ENCODE measurements at regions not wholly inside any gene's neighbourhood (a gene's known extent, or its start where the extent isn't known, plus 50 kb on each side); places are given as distances from the start of the nearest gene placed in this dataset.

- Histone ChIP-seq H3K4me1 (peaks cover 0 to 50% (median 43%) of the 10 kb centered on the region in 4 donors), H3K36me3 (no peaks in the 10 kb centered on the region), H3K9me3 (no peaks in the 10 kb centered on the region), H3K27me3 (no peaks in the 10 kb centered on the region), H3K27ac (replicated peaks in 1 of 4) (peak overlapping the region in 3 of 4 donors; percentile 2 to 28 (median 17)), H3K4me3 (no peak overlapping the region)
- DNase-seq (ENCODE audit: extremely low spot score) = no peak
- intact Hi-C loops (cut with DNase I) = no loop called here
- no peak for TF ChIP-seq CTCF (IDR thresholded peaks at IDR 0.05)
- TF ChIP-seq POLR2A (IDR thresholded peaks at IDR 0.05; ENCODE audit: low read depth) = no peak
- TF ChIP-seq EP300 (IDR thresholded peaks at IDR 0.05) = no peak
- no peak for TF ChIP-seq POLR2AphosphoS5 (IDR thresholded peaks at IDR 0.05)
Measured at GRCh38 chr5:97495301-97495700, 312.3 kb upstream of the RIOK2 start.

- Histone ChIP-seq H3K4me3 (no peak overlapping the region), H3K27ac (replicated peaks in 1 of 4) (no peak overlapping the region), H3K27me3 (no peaks in the 10 kb centered on the region), H3K4me1 (peaks cover 0 to 52% (median 49%) of the 10 kb centered on the region in 4 donors), H3K36me3 (no peaks in the 10 kb centered on the region), H3K9me3 (no peaks in the 10 kb centered on the region)
- TF ChIP-seq POLR2A (IDR thresholded peaks at IDR 0.05; ENCODE audit: low read depth) (no peak), EP300 (IDR thresholded peaks at IDR 0.05) (no peak), POLR2AphosphoS5 (IDR thresholded peaks at IDR 0.05) (no peak), CTCF (IDR thresholded peaks at IDR 0.05) (no peak)
- intact Hi-C loops (cut with DNase I) = no loop called here
- 85% methylated on average over 2 of the region's 2 CpGs for WGBS
- DNase-seq (ENCODE audit: extremely low spot score) = no peak
Measured at GRCh38 chr5:97496037-97496436, 313.0 kb upstream of the RIOK2 start.

GRCh38 chr5:97498657-97499056 is 315.6 kb upstream of the RIOK2 start:
- TF ChIP-seq EP300 (IDR thresholded peaks at IDR 0.05) = no peak
- 23% methylated on average over 1 of the region's 1 CpG for WGBS

GRCh38 chr5:97499605-97500004 is 316.6 kb upstream of the RIOK2 start:
- peaks cover 0 to 63% (median 58%) of the 10 kb centered on the region in 4 donors for H3K4me1 ChIP-seq
- no peak for DNase-seq (ENCODE audit: extremely low spot score)
- no peaks in the 10 kb centered on the region for H3K9me3 ChIP-seq
- peak overlapping the region; percentile 80 to 87 (median 85) for H3K27ac ChIP-seq (replicated peaks in 1 of 4)
- no peak for TF ChIP-seq POLR2A (IDR thresholded peaks at IDR 0.05; ENCODE audit: low read depth)
- TF ChIP-seq POLR2AphosphoS5 (IDR thresholded peaks at IDR 0.05) = peak in 1 of 2 donors; percentile 72
- TF ChIP-seq CTCF (IDR thresholded peaks at IDR 0.05) = no peak
- TF ChIP-seq EP300 (IDR thresholded peaks at IDR 0.05) = peak; percentile 73
- H3K27me3 ChIP-seq = no peaks in the 10 kb centered on the region
- H3K36me3 ChIP-seq = no peaks in the 10 kb centered on the region
- H3K4me3 ChIP-seq = no peak overlapping the region
- intact Hi-C loops (cut with DNase I) = no loop called here
- 59% methylated on average over 6 of the region's 6 CpGs for WGBS

More at GRCh38 chr5:97498657-97499056, 315.6 kb upstream of the RIOK2 start:
- intact Hi-C loops (cut with DNase I) = no loop called here
- H3K4me3 ChIP-seq = no peak overlapping the region
- no peaks in the 10 kb centered on the region for H3K36me3 ChIP-seq
- H3K27me3 ChIP-seq = no peaks in the 10 kb centered on the region
- no peaks in the 10 kb centered on the region for H3K9me3 ChIP-seq
- DNase-seq (ENCODE audit: extremely low spot score) = no peak
- peaks cover 0 to 68% (median 61%) of the 10 kb centered on the region in 4 donors for H3K4me1 ChIP-seq
- peak overlapping the region; percentile 80 to 87 (median 85) for H3K27ac ChIP-seq (replicated peaks in 1 of 4)

GRCh38 chr5:97501286-97501964 is 318.4 kb upstream of the RIOK2 start:
- no peaks in the 10 kb centered on the region for H3K9me3 ChIP-seq
- peak overlapping the region; percentile 80 to 87 (median 85) for H3K27ac ChIP-seq (replicated peaks in 1 of 4)
- TF ChIP-seq POLR2A (IDR thresholded peaks at IDR 0.05; ENCODE audit: low read depth) = no peak
- peak; percentile 88 to 91 for TF ChIP-seq POLR2AphosphoS5 (IDR thresholded peaks at IDR 0.05)
- peak; percentile 87 for TF ChIP-seq EP300 (IDR thresholded peaks at IDR 0.05)
- no peak for TF ChIP-seq CTCF (IDR thresholded peaks at IDR 0.05)
- peak overlapping the region; percentile 1 to 16 (median 4) for H3K4me3 ChIP-seq
- peaks cover 0 to 60% (median 51%) of the 10 kb centered on the region in 4 donors for H3K4me1 ChIP-seq
- no peaks in the 10 kb centered on the region for H3K27me3 ChIP-seq
- intact Hi-C loops (cut with DNase I) = no loop called here
- no peaks in the 10 kb centered on the region for H3K36me3 ChIP-seq
- no peak for DNase-seq (ENCODE audit: extremely low spot score)
- 34% methylated on average over 3 of the region's 3 CpGs for WGBS
